ENCODE measurements at regions not wholly inside any gene's neighbourhood (a gene's known extent, or its start where the extent isn't known, plus 50 kb on each side); places are given as distances from the start of the nearest gene placed in this dataset.

- H3K4me1 ChIP-seq (ENCODE audit: insufficient read depth, low read length, poor library complexity, severe bottlenecking): peaks cover 30% of the 10 kb centered on the region
- no peak for DNase-seq (ENCODE audit: low spot score)
- H3K36me3 ChIP-seq (ENCODE audit: insufficient read depth, low read length, poor library complexity, severe bottlenecking): no peaks in the 10 kb centered on the region
- H3K9me3 ChIP-seq (ENCODE audit: low read depth, low read length, poor library complexity, severe bottlenecking): no peaks in the 10 kb centered on the region
- ChIA-PET CTCF (no interaction called here), POLR2A (ENCODE audit: low non-redundant PET) (no interaction called here)
- no peaks in the 10 kb centered on the region for H3K27me3 ChIP-seq (replicated peaks; ENCODE audit: insufficient read depth, low read depth, low read length, poor library complexity)
- no TSS peak for BruUV-seq (replicated peaks)
- H3K27ac ChIP-seq (ENCODE audit: low read depth, low read length, poor library complexity, severe bottlenecking): no peak overlapping the region
- intact Hi-C loops (cut with micrococcal nuclease; ENCODE audit: unreplicated experiment): no loop called here
- TF ChIP-seq EZH2 (IDR thresholded peaks at IDR 0.05; ENCODE audit: borderline replicate concordance, low read depth, low read length, poor library complexity, severe bottlenecking) (no peak), CTCF (conservative IDR thresholded peaks at IDR 0.05; ENCODE audit: low read depth, low read length) (no peak)
- no peak overlapping the region for H3K4me3 ChIP-seq (ENCODE audit: low read depth, low read length, poor library complexity, severe bottlenecking)
These were observed 59.5 kb upstream of the WLS start for GRCh38 chr1:68291688-68292384.

GRCh38 chr1:68287241-68287640, 54.9 kb upstream of the WLS start:
- Histone ChIP-seq H3K27ac (ENCODE audit: low read depth, low read length, poor library complexity, severe bottlenecking) (no peak overlapping the region), H3K4me1 (ENCODE audit: insufficient read depth, low read length, poor library complexity, severe bottlenecking) (peaks cover 2% of the 10 kb centered on the region), H3K4me3 (ENCODE audit: low read depth, low read length, poor library complexity, severe bottlenecking) (no peak overlapping the region), H3K27me3 (replicated peaks; ENCODE audit: insufficient read depth, low read depth, low read length, poor library complexity) (no peaks in the 10 kb centered on the region), H3K36me3 (ENCODE audit: insufficient read depth, low read length, poor library complexity, severe bottlenecking) (no peaks in the 10 kb centered on the region), H3K9me3 (ENCODE audit: low read depth, low read length, poor library complexity, severe bottlenecking) (no peaks in the 10 kb centered on the region)
- POLR2A ChIA-PET (ENCODE audit: low non-redundant PET): no interaction called here
- DNase-seq (ENCODE audit: low spot score): no peak
- intact Hi-C loops (cut with micrococcal nuclease; ENCODE audit: unreplicated experiment): no loop called here
- TF ChIP-seq CTCF (conservative IDR thresholded peaks at IDR 0.05; ENCODE audit: low read depth, low read length) (no peak), EZH2 (IDR thresholded peaks at IDR 0.05; ENCODE audit: borderline replicate concordance, low read depth, low read length, poor library complexity, severe bottlenecking) (no peak)
- no TSS peak for BruUV-seq (replicated peaks)
- CTCF ChIA-PET: no interaction called here

GRCh38 chr1:68285046-68285445, 52.7 kb upstream of the WLS start:
- POLR2A ChIA-PET (ENCODE audit: low non-redundant PET): no interaction called here
- DNase-seq (ENCODE audit: low spot score): no peak
- CTCF ChIA-PET: no interaction called here
- H3K27ac ChIP-seq (ENCODE audit: low read depth, low read length, poor library complexity, severe bottlenecking): no peak overlapping the region
- H3K4me1 ChIP-seq (ENCODE audit: insufficient read depth, low read length, poor library complexity, severe bottlenecking): no peaks in the 10 kb centered on the region
- H3K4me3 ChIP-seq (ENCODE audit: low read depth, low read length, poor library complexity, severe bottlenecking): no peak overlapping the region
- TF ChIP-seq CTCF (conservative IDR thresholded peaks at IDR 0.05; ENCODE audit: low read depth, low read length) (no peak), EZH2 (IDR thresholded peaks at IDR 0.05; ENCODE audit: borderline replicate concordance, low read depth, low read length, poor library complexity, severe bottlenecking) (no peak)
- H3K36me3 ChIP-seq (ENCODE audit: insufficient read depth, low read length, poor library complexity, severe bottlenecking): no peaks in the 10 kb centered on the region
- H3K27me3 ChIP-seq (replicated peaks; ENCODE audit: insufficient read depth, low read depth, low read length, poor library complexity): no peaks in the 10 kb centered on the region
- no TSS peak for BruUV-seq (replicated peaks)
- H3K9me3 ChIP-seq (ENCODE audit: low read depth, low read length, poor library complexity, severe bottlenecking): no peaks in the 10 kb centered on the region
- intact Hi-C loops (cut with micrococcal nuclease; ENCODE audit: unreplicated experiment): no loop called here

All from A673 (cell line).